H7 (cell line): ENCODE measurements at regions not wholly inside any gene's neighbourhood (a gene's known extent, or its start where the extent isn't known, plus 50 kb on each side); places are given as distances from the start of the nearest gene placed in this dataset.

Source experiments
- DNase-seq: peaks from one replicate; pipeline ENCODE4 v3.0.0; 2012
- H3K27me3 ChIP-seq: 2 replicates; pipeline ENCODE4 v1.6.0; 2011; ENCODE audit warnings: mild to moderate bottlenecking, low read length; ENCODE audit not compliant: control insufficient read depth, insufficient read depth
- H3K36me3 ChIP-seq: replicated peaks from 2 replicates; pipeline ENCODE4 v1.5.1; 2011; ENCODE audit warnings: low read length; ENCODE audit not compliant: control insufficient read depth, insufficient read depth
- H3K4me3 ChIP-seq: 2 replicates; pipeline ENCODE4 v1.5.1; 2011; ENCODE audit warnings: low read depth, mild to moderate bottlenecking, control low read depth, low read length, moderate library complexity; ENCODE audit not compliant: insufficient read depth

DNA sequence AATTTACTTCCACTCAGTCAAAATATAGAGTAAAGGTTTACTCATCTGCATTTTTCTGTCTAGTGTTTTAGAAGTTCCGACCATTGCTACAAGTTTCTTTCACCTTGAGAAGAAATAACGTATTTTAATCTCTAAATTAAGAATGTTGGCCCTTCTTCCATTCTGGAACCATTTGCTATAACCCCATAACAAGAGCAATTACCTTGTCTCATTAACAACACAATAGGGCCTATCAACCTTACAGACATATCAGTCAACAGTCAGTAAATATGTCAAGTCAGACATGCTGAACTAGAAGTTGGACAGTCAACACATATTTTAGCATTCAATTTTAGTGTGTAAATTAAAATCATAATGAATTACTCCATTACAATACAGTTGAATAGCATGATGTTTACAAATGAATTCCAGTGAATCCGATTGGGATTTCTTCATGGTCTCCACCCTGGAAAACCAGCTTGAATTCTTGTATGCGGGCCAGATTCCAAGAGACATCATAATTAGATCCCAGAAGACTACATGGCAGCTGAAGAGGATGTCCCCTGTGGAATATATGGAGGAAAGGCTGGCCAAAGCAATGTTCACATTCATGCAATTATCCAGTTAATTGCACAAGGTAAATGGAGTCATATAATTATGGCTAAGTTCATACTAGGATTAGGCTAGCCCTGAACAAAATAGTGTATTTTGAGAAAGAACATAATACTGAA, 196.2 kb upstream of the TARS1 start:
- no peaks in the 10 kb centered on the region for H3K27me3 ChIP-seq
- H3K36me3 ChIP-seq = no peaks in the 10 kb centered on the region
- DNase-seq = no peak
- no peak overlapping the region for H3K4me3 ChIP-seq

DNA sequence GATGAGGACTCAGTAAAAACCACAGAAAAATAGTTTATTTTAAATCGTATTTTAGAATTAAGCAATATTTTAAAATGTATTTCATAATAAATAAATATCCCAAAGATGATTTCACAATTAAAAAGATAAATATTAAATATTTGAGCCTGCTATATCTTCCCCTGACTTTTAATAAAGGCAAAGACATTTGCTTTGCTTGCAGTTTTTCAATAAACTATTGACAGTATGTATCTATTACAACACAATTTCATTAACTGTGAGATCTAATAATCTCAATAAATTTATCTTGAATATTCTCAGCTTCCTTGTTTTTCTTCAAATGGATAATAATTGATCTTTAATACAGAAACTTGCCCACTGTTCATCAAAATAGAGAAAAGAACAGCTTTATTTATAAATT, 186.2 kb upstream of the TARS1 start:
- H3K27me3 ChIP-seq = no peaks in the 10 kb centered on the region
- no peak for DNase-seq
- no peaks in the 10 kb centered on the region for H3K36me3 ChIP-seq
- no peak overlapping the region for H3K4me3 ChIP-seq

DNA sequence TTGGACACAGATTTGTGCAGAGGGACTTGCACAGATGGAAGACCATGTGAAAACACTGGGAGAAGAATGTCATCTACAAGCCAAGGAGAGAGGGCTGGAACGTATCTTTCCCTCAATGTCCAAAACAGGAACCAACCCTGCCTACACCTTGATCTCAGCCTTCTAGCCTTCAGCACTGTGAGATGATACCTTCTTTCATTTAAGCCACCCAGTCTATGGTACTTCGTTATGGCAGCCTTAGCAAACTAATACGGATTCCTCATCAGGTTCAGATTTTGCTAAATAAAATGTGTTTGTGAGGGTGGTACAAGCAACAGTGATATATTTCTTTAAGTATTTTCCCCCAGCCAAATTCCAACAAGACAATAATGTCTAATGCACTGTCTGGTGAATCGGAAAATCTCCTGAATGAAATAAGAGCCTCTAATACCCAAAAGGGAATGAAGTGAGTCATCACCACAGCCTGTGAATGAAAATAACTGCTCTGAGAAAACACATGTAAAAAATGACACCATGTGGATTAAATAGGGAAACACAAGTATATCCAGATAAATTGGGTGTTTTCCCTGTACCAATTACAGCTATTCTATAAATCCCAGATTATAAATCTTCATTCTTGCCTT, 182.8 kb upstream of the TARS1 start:
- Histone ChIP-seq H3K27me3 (no peaks in the 10 kb centered on the region), H3K4me3 (no peak overlapping the region), H3K36me3 (no peaks in the 10 kb centered on the region)
- DNase-seq = no peak

DNA sequence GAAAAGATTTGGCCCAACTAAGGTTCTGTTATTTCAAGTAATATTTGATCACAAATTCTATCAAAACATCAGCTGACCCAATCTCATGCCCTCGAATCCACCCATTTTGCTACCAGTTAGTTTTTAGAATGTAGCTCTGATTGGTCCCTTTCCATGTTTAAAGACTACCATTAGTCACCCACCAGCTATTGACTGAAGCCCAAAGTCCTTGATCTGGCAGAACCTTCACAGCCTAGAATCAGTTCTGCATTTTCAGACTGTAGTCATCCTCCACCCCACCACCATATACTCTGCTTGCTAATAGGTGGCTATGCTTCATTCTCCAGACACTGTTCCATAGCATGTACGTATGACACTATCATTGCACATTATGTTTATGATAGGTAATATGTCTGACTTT, 182.2 kb upstream of the TARS1 start:
- H3K4me3 ChIP-seq = no peak overlapping the region
- no peak for DNase-seq
- no peaks in the 10 kb centered on the region for H3K36me3 ChIP-seq
- H3K27me3 ChIP-seq = no peaks in the 10 kb centered on the region

DNA sequence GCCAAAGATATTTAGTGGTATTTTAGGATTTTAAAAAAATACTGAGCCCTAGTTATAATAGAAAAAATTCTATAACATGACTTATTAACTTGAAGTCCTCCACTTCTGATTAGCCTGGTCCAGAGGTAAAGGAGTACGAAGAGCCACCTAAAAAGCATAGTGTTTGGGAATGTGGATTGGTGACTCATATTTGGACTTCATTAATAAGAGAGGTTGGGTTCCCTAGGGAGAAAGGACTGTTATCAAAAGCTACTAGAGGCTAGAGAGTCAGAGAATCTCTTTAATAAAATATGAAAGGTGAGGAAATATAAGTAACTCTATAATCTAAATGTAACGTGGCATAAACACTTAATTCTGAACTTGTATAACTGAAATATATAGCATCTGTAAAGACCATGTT, 180.7 kb upstream of the TARS1 start:
- Histone ChIP-seq H3K4me3 (no peak overlapping the region), H3K36me3 (no peaks in the 10 kb centered on the region), H3K27me3 (no peaks in the 10 kb centered on the region)
- DNase-seq = no peak

DNA sequence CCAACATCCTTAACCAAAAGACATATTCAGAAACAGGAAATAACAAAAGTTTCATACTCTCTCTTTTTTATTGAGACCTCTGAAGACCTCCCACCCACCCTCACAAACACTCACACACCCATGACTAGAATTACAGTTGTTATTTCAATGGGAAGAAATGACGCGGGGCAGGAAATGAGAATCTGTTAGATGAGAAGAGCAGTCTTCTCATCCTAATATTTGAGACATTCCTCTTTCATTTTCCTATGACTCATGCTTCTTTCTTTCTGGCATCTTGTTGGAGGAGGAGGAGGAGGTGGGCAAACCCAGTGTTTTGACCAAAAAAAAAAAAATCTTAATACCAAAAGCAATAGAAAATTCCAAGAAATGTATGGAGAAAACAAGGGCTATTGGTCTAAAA, 179.5 kb upstream of the TARS1 start:
- no peaks in the 10 kb centered on the region for H3K27me3 ChIP-seq
- H3K4me3 ChIP-seq = no peak overlapping the region

DNA sequence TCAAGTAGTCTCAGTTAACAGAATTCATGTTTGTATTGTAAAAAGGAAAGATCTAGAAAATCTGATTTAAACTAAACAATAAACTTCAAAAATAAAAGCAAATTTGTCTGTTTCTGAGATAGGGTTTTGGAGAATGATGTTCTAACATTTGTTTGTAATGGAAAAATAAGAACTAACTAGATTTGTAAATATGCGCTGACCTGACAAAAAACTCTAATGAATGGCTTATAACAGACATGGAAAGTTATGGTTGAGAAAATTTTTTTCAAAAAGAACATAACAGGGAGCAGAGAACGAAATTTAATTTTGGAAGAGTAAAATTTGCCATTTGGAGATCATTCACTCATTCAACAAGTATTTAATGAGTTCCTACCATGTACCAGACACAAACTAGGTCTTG, 179.0 kb upstream of the TARS1 start:
- Histone ChIP-seq H3K36me3 (no peaks in the 10 kb centered on the region), H3K27me3 (no peaks in the 10 kb centered on the region), H3K4me3 (no peak overlapping the region)
- DNase-seq = no peak

More for the DNA sequence above, 179.5 kb upstream of the TARS1 start:
- H3K36me3 ChIP-seq = no peaks in the 10 kb centered on the region
- DNase-seq = no peak

DNA sequence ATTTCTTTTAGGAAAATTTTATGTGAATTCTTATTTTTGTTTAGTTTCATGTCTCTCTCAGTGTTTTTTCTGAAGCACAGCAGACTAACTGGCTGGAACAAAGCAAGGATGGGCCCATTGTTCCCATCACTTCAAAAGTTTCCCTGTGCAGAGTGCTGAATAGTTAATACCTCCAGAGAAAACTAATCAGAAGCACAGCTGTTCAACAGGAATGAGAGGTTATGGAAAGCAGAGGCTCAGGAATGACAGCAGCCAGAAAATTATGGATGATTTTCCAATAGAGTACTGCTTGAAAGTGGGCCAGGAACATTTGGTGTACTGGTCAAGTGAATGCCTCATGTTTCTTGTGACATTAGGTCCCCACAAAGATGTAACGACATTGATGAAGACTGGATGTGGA, 173.0 kb upstream of the TARS1 start:
- Histone ChIP-seq H3K27me3 (no peaks in the 10 kb centered on the region), H3K36me3 (no peaks in the 10 kb centered on the region), H3K4me3 (no peak overlapping the region)
- DNase-seq = no peak

DNA sequence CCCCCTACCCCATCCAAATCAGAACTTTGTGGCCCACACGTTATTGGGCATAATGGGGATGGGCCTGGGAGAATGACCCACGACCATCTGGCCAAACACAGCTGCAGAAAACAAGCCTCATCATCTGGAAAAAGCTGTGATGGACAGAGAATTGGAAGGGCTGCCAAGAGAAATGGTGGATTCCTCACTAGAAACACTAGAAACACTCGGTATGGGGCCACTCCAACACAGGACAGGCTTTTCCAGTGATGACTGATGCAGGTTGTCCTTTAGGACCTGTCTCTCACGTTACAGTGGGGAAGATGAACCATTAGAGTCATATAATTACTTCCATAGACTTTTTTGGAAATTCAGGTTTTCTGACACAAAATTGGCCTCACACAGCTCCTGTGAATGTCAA, 172.4 kb upstream of the TARS1 start:
- no peaks in the 10 kb centered on the region for H3K27me3 ChIP-seq
- DNase-seq = no peak
- H3K36me3 ChIP-seq = no peaks in the 10 kb centered on the region
- no peak overlapping the region for H3K4me3 ChIP-seq

DNA sequence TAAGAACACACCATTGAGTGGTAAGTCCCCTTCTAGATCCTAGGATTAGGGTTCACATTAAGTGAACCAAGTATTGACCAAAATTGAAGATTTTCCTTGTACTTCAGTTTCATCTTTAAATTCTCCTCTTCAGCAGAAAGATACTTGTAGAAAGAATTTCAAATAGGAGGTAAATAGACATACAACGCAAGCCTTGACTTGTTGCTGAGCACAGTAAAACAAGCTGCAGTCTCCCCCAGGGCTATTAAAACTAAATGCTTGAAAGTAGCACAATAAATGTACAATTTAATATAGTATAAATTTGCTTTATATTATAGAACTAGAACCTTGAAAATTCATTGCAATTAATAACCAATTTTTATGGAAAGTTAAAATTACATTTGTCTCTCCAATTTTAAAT, 170.1 kb upstream of the TARS1 start:
- H3K36me3 ChIP-seq = no peaks in the 10 kb centered on the region
- H3K4me3 ChIP-seq = no peak overlapping the region
- no peaks in the 10 kb centered on the region for H3K27me3 ChIP-seq
- DNase-seq = no peak

DNA sequence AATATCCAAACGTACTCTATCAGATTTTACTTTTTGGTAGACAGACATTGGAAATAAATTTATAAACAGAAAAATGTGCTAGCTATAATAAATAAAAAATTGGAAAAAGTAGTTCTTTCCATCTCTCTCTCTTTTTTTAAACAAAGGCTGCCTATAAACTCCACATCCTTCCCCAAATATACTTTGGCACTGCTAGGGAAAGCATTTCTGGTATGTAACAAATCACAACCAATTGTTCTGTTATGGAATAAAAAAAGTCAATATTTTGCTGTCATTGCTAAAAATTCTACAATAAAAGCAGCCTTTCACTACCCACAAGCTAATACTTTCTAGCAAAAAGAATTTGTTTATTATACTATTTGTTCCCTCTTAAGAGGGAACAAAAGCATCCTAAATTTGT, 169.2 kb upstream of the TARS1 start:
- Histone ChIP-seq H3K27me3 (no peaks in the 10 kb centered on the region), H3K36me3 (no peaks in the 10 kb centered on the region), H3K4me3 (no peak overlapping the region)
- DNase-seq = no peak

DNA sequence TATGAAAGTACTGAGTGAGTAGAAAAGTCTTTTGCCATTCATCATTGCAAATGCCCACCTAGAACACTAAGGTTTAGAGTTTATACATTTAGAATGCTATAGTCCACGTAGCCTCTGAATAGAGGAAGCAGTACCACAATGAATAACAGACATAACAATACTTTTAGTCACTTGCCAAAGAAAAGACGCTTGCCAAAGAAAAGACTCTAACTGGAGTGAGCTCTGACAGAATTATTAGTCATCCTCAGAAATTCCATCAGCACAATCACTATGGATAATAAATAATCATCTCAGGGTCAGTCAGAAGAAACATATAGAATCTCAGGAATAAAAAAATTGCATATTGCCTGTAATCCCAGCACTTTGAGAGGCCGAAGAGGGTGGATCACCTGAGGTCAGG, 168.5 kb upstream of the TARS1 start:
- Histone ChIP-seq H3K36me3 (no peaks in the 10 kb centered on the region), H3K27me3 (no peaks in the 10 kb centered on the region), H3K4me3 (no peak overlapping the region)
- DNase-seq = no peak

DNA sequence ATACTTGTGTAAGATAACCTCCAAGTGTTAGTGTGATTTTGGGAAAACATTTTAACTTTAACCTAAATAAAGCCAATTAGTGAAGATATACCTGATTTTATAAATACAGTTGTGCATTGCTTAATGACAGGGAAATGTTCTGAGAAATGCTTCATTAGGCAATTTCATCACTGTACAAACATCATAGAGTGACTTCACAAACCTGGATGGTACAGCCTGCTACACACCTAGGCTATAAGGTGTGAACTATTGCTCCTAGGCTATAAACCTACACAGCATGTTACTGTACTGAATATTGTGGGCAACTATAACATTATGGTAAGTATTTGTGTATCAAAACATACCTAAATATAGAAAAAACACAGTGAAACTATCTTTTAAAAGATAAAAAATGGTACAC, 166.8 kb upstream of the TARS1 start:
- DNase-seq = no peak
- H3K36me3 ChIP-seq = no peaks in the 10 kb centered on the region
- H3K27me3 ChIP-seq = no peaks in the 10 kb centered on the region
- no peak overlapping the region for H3K4me3 ChIP-seq

DNA sequence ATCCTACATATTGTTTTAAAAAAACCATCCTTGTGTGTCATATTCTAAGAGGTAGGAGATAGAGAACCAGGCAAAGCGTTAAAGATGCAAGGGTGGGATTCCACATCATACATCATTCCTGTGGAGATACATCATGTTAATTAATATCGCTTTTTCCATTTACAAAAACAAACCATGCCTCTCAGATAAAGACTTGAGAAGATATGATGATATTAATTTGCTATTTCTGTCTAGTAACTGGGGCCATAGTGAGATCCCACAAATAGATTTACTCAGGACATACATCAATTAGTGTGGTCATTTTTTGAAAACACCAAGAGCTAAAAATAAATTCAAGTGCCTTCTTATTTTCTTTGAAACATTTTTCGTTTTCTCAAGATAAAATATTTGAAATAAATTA, 165.4 kb upstream of the TARS1 start:
- Histone ChIP-seq H3K36me3 (no peaks in the 10 kb centered on the region), H3K27me3 (no peaks in the 10 kb centered on the region), H3K4me3 (no peak overlapping the region)
- DNase-seq = no peak

DNA sequence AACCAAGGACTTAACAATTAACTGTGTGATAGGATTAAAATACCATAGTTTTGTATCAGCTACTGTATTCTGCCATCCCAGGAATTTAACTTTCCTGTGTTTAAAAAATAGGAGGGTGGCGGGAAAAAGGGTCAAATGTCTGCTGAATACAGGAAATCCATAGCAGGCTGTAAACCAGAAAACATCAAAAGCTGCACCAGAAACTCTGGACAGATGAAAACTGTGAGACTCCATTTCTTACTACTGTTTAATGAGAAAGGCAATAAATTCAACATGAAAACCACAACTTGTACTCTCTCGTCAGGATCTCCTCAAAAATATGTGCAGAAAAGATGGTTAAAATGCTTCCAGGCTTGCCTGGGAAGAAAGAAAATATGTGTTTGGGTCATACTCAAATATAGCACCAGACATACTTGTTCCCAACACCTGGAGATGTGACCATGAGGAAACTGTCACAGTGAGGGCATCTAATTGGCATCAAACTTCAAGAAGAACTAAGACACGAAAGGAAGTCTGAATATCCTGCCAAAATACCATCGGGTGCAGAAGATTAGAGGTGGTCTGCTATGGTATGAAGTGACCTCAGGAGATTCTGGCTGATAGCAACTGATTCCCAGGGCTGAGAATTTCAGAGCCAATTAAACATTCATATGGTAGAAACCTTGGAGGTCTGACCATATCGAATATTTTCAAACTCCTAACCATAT, 164.7 kb upstream of the TARS1 start:
- DNase-seq = no peak

More for the DNA sequence above, 164.7 kb upstream of the TARS1 start:
- H3K4me3 ChIP-seq = no peak overlapping the region
- H3K27me3 ChIP-seq = no peaks in the 10 kb centered on the region
- H3K36me3 ChIP-seq = no peaks in the 10 kb centered on the region
